Ishikawa (cell line): ENCODE measurements at regions not wholly inside any gene's neighbourhood (a gene's known extent, or its start where the extent isn't known, plus 50 kb on each side); places are given as distances from the start of the nearest gene placed in this dataset.

Source experiments
- CEBPB ChIP-seq: IDR thresholded peaks from 2 replicates; pipeline ENCODE4 v1.6.1; 2012
- CREB1 ChIP-seq: IDR thresholded peaks from 2 replicates; pipeline ENCODE4 v1.6.1; 2012; ENCODE audit warnings: low read depth
- EGR1 ChIP-seq: IDR thresholded peaks from 2 replicates; pipeline ENCODE4 v1.6.1; 2012
- EP300 ChIP-seq: IDR thresholded peaks from 2 replicates; pipeline ENCODE4 v1.6.1; 2012; ENCODE audit warnings: borderline replicate concordance
- FOXM1 ChIP-seq: IDR thresholded peaks from 2 replicates; pipeline ENCODE4 v1.6.1; 2012; ENCODE audit warnings: low read depth, borderline replicate concordance
- NFIC ChIP-seq: IDR thresholded peaks from 2 replicates; pipeline ENCODE4 v1.6.1; 2012
- RAD21 ChIP-seq: IDR thresholded peaks from 2 replicates; pipeline ENCODE4 v1.6.1; 2012; ENCODE audit warnings: low read depth
- TAF1 ChIP-seq: IDR thresholded peaks from 2 replicates; pipeline ENCODE4 v1.6.1; 2012; ENCODE audit warnings: low read depth, mild to moderate bottlenecking
- TCF12 ChIP-seq: IDR thresholded peaks from 2 replicates; pipeline ENCODE4 v1.6.1; 2012; ENCODE audit warnings: low read depth
- TEAD4 ChIP-seq: IDR thresholded peaks from 2 replicates; pipeline ENCODE4 v1.6.1; 2012
- YY1 ChIP-seq: IDR thresholded peaks from 2 replicates; pipeline ENCODE4 v1.6.1; 2012; ENCODE audit warnings: low read depth
- ZBTB7A ChIP-seq: IDR thresholded peaks from 2 replicates; pipeline ENCODE4 v1.6.1; 2012; ENCODE audit warnings: low read depth
- TF ChIP-seq, protein P1 (sequence below): IDR thresholded peaks from 2 replicates; pipeline ENCODE4 v1.6.1; 2012
- TF ChIP-seq, protein P2 (sequence below): IDR thresholded peaks from 2 replicates; pipeline ENCODE4 v1.6.1; 2012
- TF ChIP-seq, protein P3 (sequence below): IDR thresholded peaks from 2 replicates; pipeline ENCODE4 v1.6.1; 2012; ENCODE audit warnings: low read depth, mild to moderate bottlenecking

DNA sequence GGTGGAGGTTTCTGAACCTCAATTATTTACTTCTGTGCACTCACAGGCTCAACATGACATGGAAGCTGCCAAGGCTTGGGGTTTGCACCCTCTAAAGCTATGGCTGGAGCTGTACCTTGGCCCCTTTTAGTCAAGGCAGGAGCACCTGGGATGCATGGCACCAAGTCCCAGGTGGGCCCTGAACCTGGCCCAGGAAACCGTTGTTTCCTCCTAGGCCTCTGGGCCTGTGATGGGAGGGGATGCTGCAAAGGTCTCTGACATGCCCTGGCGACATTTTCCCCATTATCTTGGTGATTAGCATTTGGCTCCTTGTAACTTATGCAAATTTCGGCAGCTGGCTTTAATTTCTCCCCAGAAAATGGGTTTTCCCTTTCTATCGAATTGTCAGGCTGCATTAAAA, 726.1 kb upstream of the POU3F4 start:
- TF ChIP-seq NFIC (no peak), CREB1 (no peak), CEBPB (no peak), TAF1 (no peak), RAD21 (no peak), TEAD4 (no peak), YY1 (no peak), TCF12 (no peak)
- TF ChIP-seq, protein P1, sequence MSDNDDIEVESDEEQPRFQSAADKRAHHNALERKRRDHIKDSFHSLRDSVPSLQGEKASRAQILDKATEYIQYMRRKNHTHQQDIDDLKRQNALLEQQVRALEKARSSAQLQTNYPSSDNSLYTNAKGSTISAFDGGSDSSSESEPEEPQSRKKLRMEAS, result no peak
- TF ChIP-seq, protein P2, sequence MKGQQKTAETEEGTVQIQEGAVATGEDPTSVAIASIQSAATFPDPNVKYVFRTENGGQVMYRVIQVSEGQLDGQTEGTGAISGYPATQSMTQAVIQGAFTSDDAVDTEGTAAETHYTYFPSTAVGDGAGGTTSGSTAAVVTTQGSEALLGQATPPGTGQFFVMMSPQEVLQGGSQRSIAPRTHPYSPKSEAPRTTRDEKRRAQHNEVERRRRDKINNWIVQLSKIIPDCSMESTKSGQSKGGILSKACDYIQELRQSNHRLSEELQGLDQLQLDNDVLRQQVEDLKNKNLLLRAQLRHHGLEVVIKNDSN, result no peak
- TF ChIP-seq, protein P3, sequence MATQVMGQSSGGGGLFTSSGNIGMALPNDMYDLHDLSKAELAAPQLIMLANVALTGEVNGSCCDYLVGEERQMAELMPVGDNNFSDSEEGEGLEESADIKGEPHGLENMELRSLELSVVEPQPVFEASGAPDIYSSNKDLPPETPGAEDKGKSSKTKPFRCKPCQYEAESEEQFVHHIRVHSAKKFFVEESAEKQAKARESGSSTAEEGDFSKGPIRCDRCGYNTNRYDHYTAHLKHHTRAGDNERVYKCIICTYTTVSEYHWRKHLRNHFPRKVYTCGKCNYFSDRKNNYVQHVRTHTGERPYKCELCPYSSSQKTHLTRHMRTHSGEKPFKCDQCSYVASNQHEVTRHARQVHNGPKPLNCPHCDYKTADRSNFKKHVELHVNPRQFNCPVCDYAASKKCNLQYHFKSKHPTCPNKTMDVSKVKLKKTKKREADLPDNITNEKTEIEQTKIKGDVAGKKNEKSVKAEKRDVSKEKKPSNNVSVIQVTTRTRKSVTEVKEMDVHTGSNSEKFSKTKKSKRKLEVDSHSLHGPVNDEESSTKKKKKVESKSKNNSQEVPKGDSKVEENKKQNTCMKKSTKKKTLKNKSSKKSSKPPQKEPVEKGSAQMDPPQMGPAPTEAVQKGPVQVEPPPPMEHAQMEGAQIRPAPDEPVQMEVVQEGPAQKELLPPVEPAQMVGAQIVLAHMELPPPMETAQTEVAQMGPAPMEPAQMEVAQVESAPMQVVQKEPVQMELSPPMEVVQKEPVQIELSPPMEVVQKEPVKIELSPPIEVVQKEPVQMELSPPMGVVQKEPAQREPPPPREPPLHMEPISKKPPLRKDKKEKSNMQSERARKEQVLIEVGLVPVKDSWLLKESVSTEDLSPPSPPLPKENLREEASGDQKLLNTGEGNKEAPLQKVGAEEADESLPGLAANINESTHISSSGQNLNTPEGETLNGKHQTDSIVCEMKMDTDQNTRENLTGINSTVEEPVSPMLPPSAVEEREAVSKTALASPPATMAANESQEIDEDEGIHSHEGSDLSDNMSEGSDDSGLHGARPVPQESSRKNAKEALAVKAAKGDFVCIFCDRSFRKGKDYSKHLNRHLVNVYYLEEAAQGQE, result no peak

DNA sequence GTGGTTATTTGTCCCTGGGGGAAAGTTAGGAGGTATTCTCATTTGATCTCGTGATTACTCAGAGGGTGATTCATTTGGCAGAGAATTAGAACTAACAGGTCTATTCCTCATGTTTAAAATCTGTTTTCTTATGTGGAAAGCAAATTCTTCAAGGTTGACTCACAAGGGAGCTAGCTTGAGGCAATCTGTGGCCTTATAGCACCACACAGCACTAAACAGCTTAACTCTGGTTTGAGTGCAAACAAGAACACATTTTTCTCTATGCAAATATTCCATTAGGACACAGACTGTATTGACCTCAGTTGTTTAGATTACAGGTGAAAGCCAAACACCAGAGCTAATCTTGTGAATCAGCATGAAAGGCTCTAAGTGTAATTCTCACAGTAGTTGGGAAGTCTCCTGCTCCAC, 694.4 kb upstream of the POU3F4 start:
- TF ChIP-seq NFIC (no peak), EP300 (no peak), EGR1 (no peak), FOXM1 (no peak), TCF12 (no peak), RAD21 (no peak), TAF1 (no peak), ZBTB7A (no peak), CEBPB (no peak)
- TF ChIP-seq, protein P3, result no peak
- TF ChIP-seq, protein P1, result no peak
- TF ChIP-seq, protein P2, result no peak

DNA sequence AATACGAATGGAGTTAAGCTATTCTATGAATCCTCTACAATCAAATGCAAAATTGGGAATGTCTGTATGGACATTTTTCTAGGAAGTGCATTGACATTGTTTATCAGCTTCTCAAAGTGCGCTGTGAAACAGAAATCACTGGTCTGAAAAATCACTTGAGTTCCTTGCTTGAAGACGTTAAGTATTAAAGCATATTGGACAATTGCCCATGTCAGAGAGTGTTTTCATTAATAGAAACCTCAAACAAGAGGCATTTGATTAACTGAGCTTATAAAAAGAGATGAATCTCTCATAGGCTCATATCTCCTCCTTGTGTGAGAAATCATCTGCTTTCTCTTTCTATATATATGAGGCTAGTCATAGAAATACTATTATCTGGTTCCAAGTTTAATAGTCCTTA, 692.1 kb upstream of the POU3F4 start:
- TF ChIP-seq CREB1, result no peak
- TF ChIP-seq TEAD4, result no peak
- no peak for TF ChIP-seq YY1
- no peak for TF ChIP-seq ZBTB7A
- TF ChIP-seq TAF1, result no peak
- TF ChIP-seq, protein P2, result no peak
- TF ChIP-seq, protein P3, result no peak
- no peak for TF ChIP-seq EP300
- no peak for TF ChIP-seq FOXM1
- no peak for TF ChIP-seq TCF12
- TF ChIP-seq CEBPB, result no peak
- TF ChIP-seq, protein P1, result no peak
- TF ChIP-seq NFIC, result no peak
- no peak for TF ChIP-seq EGR1
- no peak for TF ChIP-seq RAD21

DNA sequence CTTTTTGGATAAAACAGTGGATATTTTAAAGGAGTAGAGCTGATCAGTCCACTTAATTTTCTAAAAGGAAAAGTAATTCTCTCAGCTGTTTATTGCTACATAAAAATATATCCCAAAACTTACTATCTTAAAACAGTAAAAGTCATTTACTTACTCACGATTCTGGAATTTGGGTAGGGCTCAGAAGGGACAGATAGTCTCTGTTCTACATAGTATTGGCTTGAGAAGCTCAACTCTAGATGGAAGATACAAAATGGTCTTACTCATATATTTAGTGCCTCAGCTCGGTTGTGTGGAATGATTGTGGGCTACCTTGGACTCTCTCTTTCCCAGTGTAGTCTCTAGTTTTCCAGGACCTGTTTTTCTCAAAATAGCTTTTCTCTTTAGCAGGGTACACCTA, 691.5 kb upstream of the POU3F4 start:
- TF ChIP-seq, protein P3, result no peak
- TF ChIP-seq NFIC (no peak), EGR1 (no peak)
